Hepatocyte (in vitro differentiated cells): ENCODE measurements at regions not wholly inside any gene's neighbourhood (a gene's known extent, or its start where the extent isn't known, plus 50 kb on each side); places are given as distances from the start of the nearest gene placed in this dataset.
"Not testable (repeated sequence)": the region's sequence is repeated elsewhere in the genome, so short reads cannot be mapped to it uniquely, and the experiment has no call there.

ENCODE experiments used
- DNase-seq: peaks from one replicate; pipeline ENCODE4 v3.0.0-alpha.2; 2016; ENCODE audit warnings: low spot score
- H2AFZ ChIP-seq: fragments of 200-600 bp; sonication (generic); 2 replicates; pipeline ENCODE4 v1.6.0; 2016; ENCODE audit warnings: antibody characterized with exemption, mild to moderate bottlenecking
- H3K27ac ChIP-seq: fragments of 200-600 bp; sonication (generic); 2 replicates; pipeline ENCODE4 v1.5.1; 2016; ENCODE audit warnings: mild to moderate bottlenecking
- H3K27me3 ChIP-seq: fragments of 200-600 bp; sonication (generic); 2 replicates; pipeline ENCODE4 v1.6.1; 2016
- H3K36me3 ChIP-seq: fragments of 200-600 bp; sonication (generic); replicated peaks from 2 replicates; pipeline ENCODE4 v1.5.1; 2016; ENCODE audit warnings: low read depth; ENCODE audit not compliant: insufficient read depth
- H3K4me1 ChIP-seq: fragments of 200-600 bp; sonication (generic); 2 replicates; pipeline ENCODE4 v1.5.1; 2016; ENCODE audit warnings: mild to moderate bottlenecking, moderate library complexity; ENCODE audit not compliant: insufficient read depth
- H3K4me2 ChIP-seq: fragments of 200-600 bp; sonication (generic); 2 replicates; pipeline ENCODE4 v1.6.0; 2016
- H3K4me3 ChIP-seq: fragments of 200-600 bp; sonication (generic); 2 replicates; pipeline ENCODE4 v1.5.1; 2016; ENCODE audit warnings: mild to moderate bottlenecking
- H3K79me2 ChIP-seq: fragments of 200-600 bp; sonication (generic); 2 replicates; pipeline ENCODE4 v1.6.0; 2017; ENCODE audit warnings: mild to moderate bottlenecking
- H3K9me2 ChIP-seq: fragments of 200-600 bp; sonication (generic); replicated peaks from 2 replicates; pipeline ENCODE4 v1.6.0; 2017; ENCODE audit warnings: mild to moderate bottlenecking; ENCODE audit not compliant: insufficient read depth
- H3K9me3 ChIP-seq: fragments of 200-600 bp; sonication (generic); 2 replicates; pipeline ENCODE4 v1.5.1; 2016; ENCODE audit warnings: low read depth, mild to moderate bottlenecking
- H4K20me1 ChIP-seq: fragments of 200-600 bp; sonication (generic); 2 replicates; pipeline ENCODE4 v1.6.0; 2016; ENCODE audit warnings: mild to moderate bottlenecking; ENCODE audit not compliant: insufficient read depth, poor library complexity, severe bottlenecking
- CTCF ChIP-seq: fragments of 200-600 bp; sonication (generic); IDR thresholded peaks from 2 replicates; pipeline ENCODE4 v1.5.1; 2016; ENCODE audit warnings: antibody characterized with exemption, mild to moderate bottlenecking; ENCODE audit not compliant: poor library complexity
- EZH2 ChIP-seq: fragments of 200-600 bp; sonication (generic); IDR thresholded peaks from 2 replicates; pipeline ENCODE4 v1.6.1; 2016; ENCODE audit warnings: antibody characterized with exemption, mild to moderate bottlenecking, borderline replicate concordance
- EZH2phosphoT487 ChIP-seq: fragments of 200-600 bp; sonication (generic); IDR thresholded peaks from one replicate; pipeline ENCODE4 v1.6.1; 2018; ENCODE audit warnings: antibody characterized with exemption, mild to moderate bottlenecking, low read depth, moderate library complexity; ENCODE audit not compliant: unreplicated experiment, severe bottlenecking
- WGBS: methylation state at CpG from one replicate; pipeline ENCODE4 v1.1.6; 2016; ENCODE audit warnings: low lambda C conversion rate; ENCODE audit errors: missing lambda C conversion rate; 5-methylcytosine and 5-hydroxymethylcytosine counted together

- no peaks in the 10 kb centered on the region for H3K9me3 ChIP-seq
- TF ChIP-seq CTCF (no peak), EZH2 (no peak), EZH2phosphoT487 (no peak)
- no peak overlapping the region for H3K4me2 ChIP-seq
- H2AFZ ChIP-seq = no peak overlapping the region
- no peaks in the 10 kb centered on the region for H3K9me2 ChIP-seq
- no peak overlapping the region for H3K4me3 ChIP-seq
- no peaks in the 10 kb centered on the region for H3K4me1 ChIP-seq
- DNase-seq = no peak
- H3K27ac ChIP-seq = no peak overlapping the region
- 99% methylated on average over 2 of the region's 2 CpGs for WGBS
- H3K36me3 ChIP-seq = no peaks in the 10 kb centered on the region
- no peaks in the 10 kb centered on the region for H3K27me3 ChIP-seq
- H3K79me2 ChIP-seq = no peaks in the 10 kb centered on the region
- no peaks in the 10 kb centered on the region for H4K20me1 ChIP-seq
Observed at GRCh38 chr6:51302431-51302830, 483.8 kb downstream of the TFAP2B start.

- H3K36me3 ChIP-seq = no peaks in the 10 kb centered on the region
- no peaks in the 10 kb centered on the region for H4K20me1 ChIP-seq
- no peak overlapping the region for H3K4me2 ChIP-seq
- no peaks in the 10 kb centered on the region for H3K79me2 ChIP-seq
- H3K4me3 ChIP-seq = no peak overlapping the region
- no peaks in the 10 kb centered on the region for H3K27me3 ChIP-seq
- H3K4me1 ChIP-seq = no peaks in the 10 kb centered on the region
- TF ChIP-seq EZH2 = no peak
- no peak for TF ChIP-seq CTCF
- no peak for TF ChIP-seq EZH2phosphoT487
- H3K9me3 ChIP-seq = no peaks in the 10 kb centered on the region
- WGBS = 85% methylated on average over 2 of the region's 2 CpGs
- no peak overlapping the region for H3K27ac ChIP-seq
- DNase-seq = no peak
- no peak overlapping the region for H2AFZ ChIP-seq
- H3K9me2 ChIP-seq = no peaks in the 10 kb centered on the region
Observed at GRCh38 chr6:51303338-51303737, 484.7 kb downstream of the TFAP2B start.

GRCh38 chr6:51314965-51315364, 496.3 kb downstream of the TFAP2B start:
- DNase-seq = no peak
- no peaks in the 10 kb centered on the region for H3K27me3 ChIP-seq
- no peaks in the 10 kb centered on the region for H3K4me1 ChIP-seq
- no peaks in the 10 kb centered on the region for H4K20me1 ChIP-seq
- no peak overlapping the region for H3K27ac ChIP-seq
- H3K9me3 ChIP-seq = no peaks in the 10 kb centered on the region
- H3K4me2 ChIP-seq = no peak overlapping the region
- H3K4me3 ChIP-seq = no peak overlapping the region
- H3K9me2 ChIP-seq = no peaks in the 10 kb centered on the region
- H3K36me3 ChIP-seq = no peaks in the 10 kb centered on the region
- no peak overlapping the region for H2AFZ ChIP-seq
- WGBS = 84% methylated on average over 2 of the region's 2 CpGs
- TF ChIP-seq EZH2 (no peak), CTCF (no peak), EZH2phosphoT487 (no peak)
- H3K79me2 ChIP-seq = no peaks in the 10 kb centered on the region

GRCh38 chr6:51318674-51319073, 500.0 kb downstream of the TFAP2B start:
- TF ChIP-seq EZH2phosphoT487 = no peak
- Histone ChIP-seq H3K9me2 (no peaks in the 10 kb centered on the region), H3K27me3 (no peaks in the 10 kb centered on the region), H3K27ac (no peak overlapping the region), H3K4me2 (no peak overlapping the region), H3K79me2 (no peaks in the 10 kb centered on the region), H3K4me1 (no peaks in the 10 kb centered on the region), H3K36me3 (no peaks in the 10 kb centered on the region), H2AFZ (no peak overlapping the region), H3K4me3 (no peak overlapping the region), H4K20me1 (no peaks in the 10 kb centered on the region), H3K9me3 (no peaks in the 10 kb centered on the region)
- 61% methylated on average over 5 of the region's 5 CpGs for WGBS
- no peak for DNase-seq

GRCh38 chr6:51321477-51321876, 502.8 kb downstream of the TFAP2B start:
- H3K27me3 ChIP-seq, H3K27ac ChIP-seq, H3K4me3 ChIP-seq, H3K9me3 ChIP-seq, H4K20me1 ChIP-seq, H3K4me2 ChIP-seq, H3K9me2 ChIP-seq, H3K36me3 ChIP-seq, H2AFZ ChIP-seq, DNase-seq, H3K79me2 ChIP-seq, H3K4me1 ChIP-seq: not testable (repeated sequence)
- 95% methylated on average over 3 of the region's 3 CpGs for WGBS
